ENCODE measurements at regions not wholly inside any gene's neighbourhood (a gene's known extent, or its start where the extent isn't known, plus 50 kb on each side); places are given as distances from the start of the nearest gene placed in this dataset.
"Not testable (repeated sequence)": the region's sequence is repeated elsewhere in the genome, so short reads cannot be mapped to it uniquely, and the experiment has no call there.

GRCh38 chr9:32045513-32045912 is 338.9 kb upstream of the ACO1 start:
- no peak for DNase-seq

DNA sequence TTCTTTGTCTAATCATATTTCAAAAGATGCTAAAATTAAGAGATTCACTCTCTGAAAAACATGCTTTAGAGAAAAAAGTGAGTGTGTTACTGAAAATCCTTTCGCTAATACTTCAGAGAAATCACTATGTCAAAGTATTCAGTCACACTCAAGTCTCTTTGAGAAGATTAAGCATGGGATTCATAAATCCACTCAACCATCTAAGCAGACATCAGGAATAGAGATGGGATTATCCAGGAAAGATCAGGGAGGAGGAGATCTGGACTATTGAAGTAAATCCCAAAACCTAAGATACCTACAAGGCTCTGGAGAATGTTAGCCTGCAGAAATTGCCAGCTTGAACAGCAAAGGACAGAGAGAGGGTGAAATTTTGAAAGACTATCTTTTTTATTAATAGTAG is 317.2 kb upstream of the ACO1 start:
- no peak for DNase-seq

DNA sequence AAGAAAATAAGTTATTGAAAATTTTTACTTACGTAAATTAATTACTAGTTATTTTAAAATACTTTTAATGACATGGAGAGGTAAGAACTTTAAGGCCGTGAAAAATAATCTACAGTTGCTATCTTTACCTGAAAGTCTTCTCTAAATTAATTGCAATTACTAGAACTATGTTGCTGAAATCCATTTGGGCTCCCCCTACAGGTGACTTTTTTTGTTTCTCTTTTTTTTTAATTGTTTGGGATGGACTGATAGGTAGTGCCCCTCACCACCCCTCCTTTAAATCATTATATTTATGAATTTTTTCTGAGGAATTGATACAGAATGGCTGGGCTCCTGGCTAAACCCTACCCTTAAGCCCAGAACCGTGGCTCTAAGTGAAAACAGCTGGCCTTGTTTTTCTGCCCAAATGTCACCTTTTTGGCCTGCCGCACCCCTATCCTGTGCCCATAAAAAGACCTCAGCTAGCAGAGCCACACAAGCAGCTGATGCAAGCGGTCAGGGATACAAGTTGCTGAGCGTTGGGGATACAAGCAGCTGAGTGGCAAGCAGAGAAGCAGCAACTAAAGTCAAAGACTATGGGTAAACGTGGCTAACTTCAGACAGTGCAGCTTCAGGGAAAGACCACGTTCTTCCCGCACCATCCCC is 315.2 kb upstream of the ACO1 start:
- DNase-seq, result no peak

DNA sequence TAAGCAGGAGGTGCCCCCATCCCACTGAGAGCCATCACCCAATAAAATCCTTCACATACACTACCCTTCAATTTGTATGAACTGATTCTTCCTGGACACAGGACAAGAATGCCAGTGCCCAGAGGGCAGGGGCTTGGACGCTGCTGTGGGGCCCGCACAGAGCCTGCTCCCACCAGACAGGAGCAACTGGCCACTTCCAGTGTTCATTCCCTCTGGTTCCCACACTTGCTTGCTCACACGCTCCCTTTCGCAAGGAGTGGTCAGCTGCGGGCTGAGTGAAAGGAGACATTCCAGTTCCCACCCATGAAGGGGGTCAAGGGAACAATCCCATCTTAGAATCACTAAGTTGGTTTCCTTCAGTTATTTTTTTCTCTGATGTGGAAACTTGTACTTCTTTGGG is 314.5 kb upstream of the ACO1 start:
- DNase-seq, result no peak

DNA sequence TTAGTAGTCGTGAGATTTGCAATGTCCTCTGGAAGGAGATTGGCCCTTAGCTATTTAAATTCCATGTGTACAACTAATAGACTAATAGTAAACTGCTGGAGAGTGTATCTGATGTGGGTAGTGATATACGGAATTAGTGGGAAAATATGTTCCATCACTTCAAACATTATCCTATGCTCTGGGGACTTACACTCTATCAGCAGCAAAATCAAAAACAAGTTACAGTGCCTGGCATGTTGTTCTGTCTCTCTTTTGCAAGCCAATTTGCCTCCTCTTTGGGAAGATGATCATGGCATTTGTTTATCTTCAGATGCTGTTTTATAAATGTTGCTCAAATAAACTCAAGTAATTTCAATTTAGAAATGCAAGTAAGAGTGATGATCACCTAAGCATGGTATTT is 311.9 kb upstream of the ACO1 start:
- DNase-seq, result no peak

DNA sequence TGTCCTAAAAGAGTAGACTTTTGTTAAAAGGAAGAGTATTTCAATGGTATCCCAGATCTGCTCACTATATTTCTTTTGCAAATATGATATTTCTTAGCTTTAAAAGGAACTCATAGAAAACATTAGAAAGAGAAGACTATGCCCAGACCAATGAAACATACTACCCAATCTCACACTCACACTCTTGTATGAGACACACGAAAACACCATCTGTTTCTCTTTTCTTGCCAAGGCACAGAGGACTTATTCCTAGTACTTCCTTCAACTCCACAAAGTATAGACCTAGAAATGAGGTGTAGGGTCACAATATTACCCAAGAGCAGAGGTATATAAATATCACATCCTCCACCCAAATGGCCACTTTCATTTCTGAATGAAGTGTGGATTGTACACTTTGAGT is 292.4 kb upstream of the ACO1 start:
- no peak for DNase-seq

DNA sequence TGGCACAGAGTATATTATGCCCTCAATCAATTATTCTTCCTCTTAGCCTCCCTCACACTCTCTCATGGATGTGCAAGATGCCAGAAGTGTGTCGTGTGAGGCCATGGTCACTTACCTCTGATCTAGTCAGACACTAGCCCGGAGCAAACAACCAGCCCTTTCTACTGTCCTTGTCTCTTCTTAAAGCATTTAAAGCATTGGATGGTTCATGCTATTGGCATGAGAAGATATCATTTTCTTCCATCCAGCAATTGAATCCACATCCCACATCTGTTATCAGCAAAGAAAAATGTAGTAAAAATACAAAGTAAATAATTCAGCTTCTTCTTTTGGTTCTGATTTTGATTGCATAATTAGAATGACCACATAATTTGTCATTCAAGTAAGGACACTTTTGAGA is 267.2 kb upstream of the ACO1 start:
- no peak for DNase-seq

DNA sequence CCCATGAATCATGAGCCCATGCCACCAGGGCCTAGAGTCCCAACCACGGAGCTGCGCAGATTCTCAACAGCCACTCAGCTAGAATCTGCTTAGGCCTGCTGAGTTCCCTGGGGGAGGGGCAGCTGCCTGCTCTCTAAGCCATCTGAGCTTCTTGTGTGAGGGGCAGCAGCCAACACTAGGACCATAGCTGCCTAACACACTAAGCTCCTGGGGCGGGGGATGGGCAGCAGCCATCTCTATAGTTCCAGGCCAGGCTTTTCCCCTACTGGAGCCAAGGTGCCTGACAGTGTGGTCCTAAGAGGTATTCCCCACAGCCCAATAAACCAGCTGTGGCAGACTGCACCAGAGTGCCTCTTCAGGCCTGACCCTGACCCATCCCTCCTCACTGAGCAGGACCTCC is 255.9 kb upstream of the ACO1 start:
- no peak for DNase-seq

DNA sequence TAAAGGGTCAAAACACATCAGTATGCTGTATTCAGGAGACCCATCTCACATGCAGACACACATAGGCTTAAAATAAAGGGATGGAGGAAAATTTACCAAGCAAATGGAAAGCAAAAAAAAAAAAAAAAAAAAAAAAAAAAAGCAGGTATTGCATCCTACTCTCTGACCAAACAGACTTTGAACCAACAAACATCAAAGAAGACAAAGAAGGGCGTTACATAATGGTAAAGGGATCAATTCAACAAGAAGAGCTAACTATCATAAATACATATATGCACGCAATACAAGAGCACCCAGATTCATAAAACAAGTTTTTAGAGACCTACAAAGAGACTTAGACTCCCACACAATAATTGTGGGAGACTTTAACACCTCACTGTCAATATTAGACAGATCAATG is 253.7 kb upstream of the ACO1 start:
- DNase-seq, result not testable (repeated sequence)

DNA sequence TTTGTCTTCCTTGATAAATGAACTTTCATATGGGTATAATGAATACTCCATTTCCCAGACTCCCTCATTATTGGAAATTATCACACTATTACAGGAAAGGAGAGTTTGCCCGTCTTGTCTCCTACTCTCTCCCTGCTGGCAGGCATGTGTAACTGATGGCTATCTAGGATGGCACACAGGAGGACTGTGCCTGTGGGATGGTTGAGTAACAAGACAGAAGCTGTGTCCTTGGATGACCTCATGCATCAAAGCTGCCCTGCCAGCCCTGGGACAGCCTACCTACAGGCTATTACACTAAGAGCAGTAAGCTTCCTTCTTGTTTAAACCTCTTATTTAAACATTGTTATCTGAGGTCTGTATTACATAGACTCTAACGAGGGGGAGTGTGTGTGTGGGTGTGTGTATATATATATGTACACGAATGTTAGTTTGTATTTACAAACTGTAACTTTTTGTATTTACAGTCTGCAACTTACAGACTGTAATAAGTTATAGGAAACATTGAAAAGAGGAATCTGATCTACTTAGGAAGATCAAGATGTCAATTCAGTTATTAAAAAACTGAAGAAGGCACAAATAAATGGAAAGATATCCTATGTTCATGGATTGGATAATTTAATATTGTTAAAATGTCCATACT is 247.6 kb upstream of the ACO1 start:
- no peak for DNase-seq

DNA sequence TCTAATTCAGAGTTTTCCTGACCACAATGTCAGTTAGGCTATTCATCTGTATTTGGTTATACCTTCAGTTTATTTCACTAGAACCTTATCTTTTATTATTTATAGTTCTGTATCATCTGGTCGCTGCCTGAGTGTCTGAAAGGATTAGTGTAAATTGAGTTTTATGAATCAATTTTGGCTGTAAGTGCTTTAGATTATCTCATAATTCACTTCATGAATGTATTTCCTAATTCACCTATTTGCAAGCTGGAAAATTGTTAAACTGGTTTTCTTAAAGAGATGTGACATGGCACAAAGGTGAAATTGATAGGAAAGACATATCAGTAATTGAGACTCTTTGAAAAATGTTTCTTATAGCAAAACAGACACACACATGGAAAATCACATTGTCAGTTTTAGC is 242.4 kb upstream of the ACO1 start:
- DNase-seq, result no peak

DNA sequence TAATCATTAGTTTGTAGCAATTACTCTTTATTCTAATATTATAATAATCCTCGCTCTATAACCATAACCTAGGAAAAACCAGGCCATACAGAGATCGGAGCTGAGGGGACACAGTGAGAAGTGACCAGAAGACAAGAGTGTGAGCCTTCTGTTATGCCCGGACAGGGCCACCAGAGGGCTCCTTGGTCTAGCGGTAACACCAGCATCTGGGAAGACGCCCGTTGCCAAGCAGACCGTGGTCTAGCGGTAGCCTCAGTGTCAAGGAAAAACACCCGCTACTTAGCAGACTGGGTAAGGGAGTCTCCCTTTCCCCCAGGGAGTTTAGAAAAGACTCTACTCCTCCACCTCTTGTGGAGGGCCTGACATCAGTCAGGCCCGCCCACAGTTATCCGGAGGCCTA is 235.9 kb upstream of the ACO1 start:
- DNase-seq, result not testable (repeated sequence)

- DNase-seq, result no peak
Observed at GRCh38 chr9:32161209-32161608, 223.2 kb upstream of the ACO1 start.

DNA sequence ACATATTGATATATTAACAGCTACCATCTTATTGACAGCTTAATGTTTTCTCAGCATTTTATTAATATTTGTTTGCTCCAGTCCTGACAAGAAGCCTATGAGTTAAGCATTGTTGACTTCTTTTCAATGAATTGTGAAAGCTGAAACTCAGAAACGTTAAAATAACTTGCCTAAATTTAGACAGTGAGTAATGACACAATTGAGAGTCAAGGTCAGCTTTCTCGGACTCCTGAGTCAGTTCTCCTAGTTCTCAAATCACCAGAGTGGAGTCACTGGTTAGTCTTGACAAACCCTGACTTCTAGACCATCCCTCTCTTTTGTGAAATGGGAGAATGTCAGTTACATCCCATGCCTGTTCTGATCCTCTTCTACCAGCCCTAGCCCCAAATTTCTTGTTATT is 222.7 kb upstream of the ACO1 start:
- no peak for DNase-seq

GRCh38 chr9:32166316-32166715 is 218.1 kb upstream of the ACO1 start:
- DNase-seq, result not testable (repeated sequence)

- DNase-seq, result no peak
Observed at GRCh38 chr9:32171339-32171738, 213.1 kb upstream of the ACO1 start.

- no peak for DNase-seq
Observed at GRCh38 chr9:32172256-32172655, 212.2 kb upstream of the ACO1 start.

- no peak for DNase-seq
Observed at GRCh38 chr9:32177396-32177795, 207.0 kb upstream of the ACO1 start.

DNA sequence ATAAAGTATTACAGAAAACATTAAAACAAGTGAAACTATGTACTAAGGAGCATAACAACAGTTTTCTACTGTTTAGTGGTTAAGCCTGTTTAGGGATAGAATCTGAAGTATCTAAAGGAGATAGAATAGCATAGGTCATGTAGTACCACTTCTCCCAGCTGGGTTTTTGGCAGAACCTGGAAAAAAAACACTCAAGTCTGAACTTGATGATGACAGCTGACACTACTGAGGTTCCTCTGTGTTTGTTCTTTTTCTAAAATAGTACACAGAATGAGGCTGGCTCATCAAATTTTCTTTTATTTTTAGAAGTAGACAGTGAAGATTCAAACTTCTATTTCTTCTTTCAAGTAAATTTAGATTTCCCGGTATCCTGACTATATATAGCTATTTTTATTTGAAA is 203.8 kb upstream of the ACO1 start:
- DNase-seq, result no peak

DNA sequence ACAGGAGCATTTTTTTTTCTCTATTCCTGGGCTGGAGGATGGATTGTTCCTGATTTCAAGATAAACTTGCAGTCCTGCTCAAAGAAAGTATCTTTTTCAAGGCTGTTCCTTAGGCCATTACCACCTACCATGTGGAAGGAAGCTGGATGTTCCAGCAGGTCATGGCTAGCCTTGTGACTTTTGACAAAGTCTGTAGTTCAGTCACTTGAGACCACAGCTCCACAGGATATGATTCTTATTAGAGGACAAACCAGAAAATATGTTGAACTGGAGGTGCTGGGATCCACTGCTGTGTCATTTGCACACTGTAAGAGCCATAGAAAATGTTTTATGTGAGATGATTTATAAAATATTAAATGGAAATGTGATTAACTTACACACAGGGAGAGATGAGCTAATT is 184.2 kb upstream of the ACO1 start:
- no peak for DNase-seq

- no peak for DNase-seq
Observed at GRCh38 chr9:32200896-32201295, 183.5 kb upstream of the ACO1 start.

GRCh38 chr9:32209164-32209563 is 175.3 kb upstream of the ACO1 start:
- not testable (repeated sequence) for DNase-seq

- no peak for DNase-seq
Observed at GRCh38 chr9:32218100-32218767, 166.2 kb upstream of the ACO1 start.
